OCI-LY7 (cell line): ENCODE measurements at regions not wholly inside any gene's neighbourhood (a gene's known extent, or its start where the extent isn't known, plus 50 kb on each side); places are given as distances from the start of the nearest gene placed in this dataset.

Source experiments
- BruUV-seq: library from RNA; stranded (reverse); fragments of 400-500 nt; replicated peaks from 2 replicates; lab custom pipeline; 2021; lab: Mats Ljungman, UMichigan
- CTCF ChIA-PET: fragments of 300-600 bp; sonication (Branson Sonifier 250); formaldehyde crosslinking; loops from one replicate; lab custom pipeline; 2022; ENCODE audit warnings: antibody characterized with exemption; ENCODE audit not compliant: unreplicated experiment; lab: Charles Lee
- POLR2A ChIA-PET: fragments of 300-600 bp; sonication (Branson Sonifier 250); formaldehyde crosslinking; loops from one replicate; lab custom pipeline; 2022; ENCODE audit warnings: antibody characterized with exemption; lab: Charles Lee
- DNase-seq: peaks from one replicate; pipeline ENCODE4 v3.0.0-alpha.2; 2015; ENCODE audit warnings: low spot score
- H2AFZ ChIP-seq: fragments of 200-600 bp; sonication (generic), shearing (Covaris generic); 2 replicates; pipeline ENCODE4 v1.6.1; 2014; ENCODE audit warnings: mild to moderate bottlenecking, antibody characterized with exemption, low read length, moderate library complexity
- H3K27ac ChIP-seq: fragments of 200-600 bp; sonication (generic); 2 replicates; pipeline ENCODE4 v1.5.1; 2014; ENCODE audit warnings: mixed run types, low read depth, mild to moderate bottlenecking, moderate library complexity, low read length, inconsistent platforms; ENCODE audit not compliant: poor library complexity, severe bottlenecking
- H3K36me3 ChIP-seq: fragments of 200-600 bp; sonication (generic); 2 replicates; pipeline ENCODE4 v1.6.1; 2014; ENCODE audit warnings: mild to moderate bottlenecking, antibody characterized with exemption, low read length, moderate library complexity, mixed read lengths; ENCODE audit not compliant: insufficient read depth
- H3K4me1 ChIP-seq: fragments of 200-600 bp; sonication (generic); 2 replicates; pipeline ENCODE4 v1.5.1; 2014; ENCODE audit warnings: mild to moderate bottlenecking, low read length; ENCODE audit not compliant: insufficient read depth, poor library complexity, severe bottlenecking
- H3K4me2 ChIP-seq: fragments of 200-600 bp; sonication (generic); 2 replicates; pipeline ENCODE4 v1.6.1; 2014; ENCODE audit warnings: mild to moderate bottlenecking, low read length
- H3K4me3 ChIP-seq: fragments of 200-600 bp; sonication (generic); 2 replicates; pipeline ENCODE4 v1.5.1; 2014; ENCODE audit warnings: mild to moderate bottlenecking, low read depth, low read length; ENCODE audit not compliant: poor library complexity, severe bottlenecking
- H3K79me2 ChIP-seq: fragments of 200-600 bp; sonication (generic); 2 replicates; pipeline ENCODE4 v1.6.1; 2016; ENCODE audit warnings: low read depth, mild to moderate bottlenecking, low read length, moderate library complexity, mixed read lengths; ENCODE audit not compliant: insufficient read depth
- H3K9me2 ChIP-seq: fragments of 200-600 bp; sonication (generic); 2 replicates; pipeline ENCODE4 v1.6.1; 2016; ENCODE audit warnings: mild to moderate bottlenecking, low read length, mixed read lengths; ENCODE audit not compliant: insufficient read depth
- H3K9me3 ChIP-seq: fragments of 200-600 bp; sonication (generic); 2 replicates; pipeline ENCODE4 v1.6.1; 2014; ENCODE audit warnings: mild to moderate bottlenecking, mixed run types, low read length, mixed read lengths
- H4K20me1 ChIP-seq: fragments of 200-600 bp; sonication (generic); 2 replicates; pipeline ENCODE4 v1.6.1; 2014; ENCODE audit warnings: mild to moderate bottlenecking, antibody characterized with exemption, low read length, moderate library complexity, mixed read lengths; ENCODE audit not compliant: insufficient read depth
- CTCF ChIP-seq: fragments of 200-600 bp; sonication (generic); conservative IDR thresholded peaks from 2 replicates; pipeline ENCODE4 v1.5.1; 2014; ENCODE audit warnings: mild to moderate bottlenecking, antibody characterized with exemption, low read length, moderate library complexity, mixed read lengths
- EZH2phosphoT487 ChIP-seq: fragments of 200-600 bp; sonication (generic); IDR thresholded peaks from 2 replicates; pipeline ENCODE4 v1.6.1; 2018; ENCODE audit warnings: low read depth, borderline replicate concordance, mild to moderate bottlenecking, mixed run types, antibody characterized with exemption, low read length, moderate library complexity, mixed read lengths
- intact Hi-C: fragments of 100-400 bp; cut with micrococcal nuclease; formaldehyde crosslinking; loops from one replicate; pipeline ENCODE4 v1.10.0; 2022; ENCODE audit not compliant: unreplicated experiment

- H3K27ac ChIP-seq: no peak overlapping the region
- no peak overlapping the region for H2AFZ ChIP-seq
- no peaks in the 10 kb centered on the region for H3K9me2 ChIP-seq
- no peaks in the 10 kb centered on the region for H4K20me1 ChIP-seq
- ChIA-PET POLR2A (no interaction called here), CTCF (no interaction called here)
- no peaks in the 10 kb centered on the region for H3K79me2 ChIP-seq
- no TSS peak for BruUV-seq
- TF ChIP-seq EZH2phosphoT487 (no peak), CTCF (no peak)
- no peak for DNase-seq
- H3K36me3 ChIP-seq: no peaks in the 10 kb centered on the region
- H3K4me3 ChIP-seq: no peak overlapping the region
- intact Hi-C loops: no loop called here
- H3K4me1 ChIP-seq: peaks cover 4% of the 10 kb centered on the region
- H3K4me2 ChIP-seq: no peak overlapping the region
- H3K9me3 ChIP-seq: no peaks in the 10 kb centered on the region
Measured at GRCh38 chr6:91715171-91715805, 1128.4 kb upstream of the MAP3K7 start.

GRCh38 chr6:91713911-91714310 lies 1127.0 kb upstream of the MAP3K7 start:
- no peaks in the 10 kb centered on the region for H3K79me2 ChIP-seq
- H3K4me2 ChIP-seq: no peak overlapping the region
- ChIA-PET CTCF (no interaction called here), POLR2A (no interaction called here)
- intact Hi-C loops: no loop called here
- peaks cover 4% of the 10 kb centered on the region for H3K4me1 ChIP-seq
- H3K9me3 ChIP-seq: no peaks in the 10 kb centered on the region
- no peaks in the 10 kb centered on the region for H3K9me2 ChIP-seq
- no peak for DNase-seq
- TF ChIP-seq EZH2phosphoT487 (no peak), CTCF (no peak)
- no peak overlapping the region for H3K4me3 ChIP-seq
- BruUV-seq: no TSS peak
- H4K20me1 ChIP-seq: no peaks in the 10 kb centered on the region
- H3K36me3 ChIP-seq: no peaks in the 10 kb centered on the region
- H2AFZ ChIP-seq: no peak overlapping the region
- H3K27ac ChIP-seq: no peak overlapping the region

- Histone ChIP-seq H4K20me1 (no peaks in the 10 kb centered on the region), H3K79me2 (no peaks in the 10 kb centered on the region), H2AFZ (no peak overlapping the region), H3K9me2 (no peaks in the 10 kb centered on the region), H3K4me3 (no peak overlapping the region), H3K4me1 (no peaks in the 10 kb centered on the region), H3K27ac (no peak overlapping the region), H3K9me3 (no peaks in the 10 kb centered on the region), H3K36me3 (no peaks in the 10 kb centered on the region), H3K4me2 (no peak overlapping the region)
- TF ChIP-seq EZH2phosphoT487: no peak
- no peak for TF ChIP-seq CTCF
- intact Hi-C loops: no loop called here
- BruUV-seq: no TSS peak
- POLR2A ChIA-PET: no interaction called here
- CTCF ChIA-PET: no interaction called here
- DNase-seq: no peak
Measured at GRCh38 chr6:91711518-91711917, 1124.6 kb upstream of the MAP3K7 start.
